GM15510 (cell line): ENCODE measurements at regions not wholly inside any gene's neighbourhood (a gene's known extent, or its start where the extent isn't known, plus 50 kb on each side); places are given as distances from the start of the nearest gene placed in this dataset.

Experiments used
- POLR2A ChIP-seq: IDR thresholded peaks from 3 replicates; pipeline ENCODE4 v1.6.1; 2011; ENCODE audit warnings: borderline replicate concordance; ENCODE audit not compliant: insufficient read length; ENCODE audit errors: extremely low read depth

DNA sequence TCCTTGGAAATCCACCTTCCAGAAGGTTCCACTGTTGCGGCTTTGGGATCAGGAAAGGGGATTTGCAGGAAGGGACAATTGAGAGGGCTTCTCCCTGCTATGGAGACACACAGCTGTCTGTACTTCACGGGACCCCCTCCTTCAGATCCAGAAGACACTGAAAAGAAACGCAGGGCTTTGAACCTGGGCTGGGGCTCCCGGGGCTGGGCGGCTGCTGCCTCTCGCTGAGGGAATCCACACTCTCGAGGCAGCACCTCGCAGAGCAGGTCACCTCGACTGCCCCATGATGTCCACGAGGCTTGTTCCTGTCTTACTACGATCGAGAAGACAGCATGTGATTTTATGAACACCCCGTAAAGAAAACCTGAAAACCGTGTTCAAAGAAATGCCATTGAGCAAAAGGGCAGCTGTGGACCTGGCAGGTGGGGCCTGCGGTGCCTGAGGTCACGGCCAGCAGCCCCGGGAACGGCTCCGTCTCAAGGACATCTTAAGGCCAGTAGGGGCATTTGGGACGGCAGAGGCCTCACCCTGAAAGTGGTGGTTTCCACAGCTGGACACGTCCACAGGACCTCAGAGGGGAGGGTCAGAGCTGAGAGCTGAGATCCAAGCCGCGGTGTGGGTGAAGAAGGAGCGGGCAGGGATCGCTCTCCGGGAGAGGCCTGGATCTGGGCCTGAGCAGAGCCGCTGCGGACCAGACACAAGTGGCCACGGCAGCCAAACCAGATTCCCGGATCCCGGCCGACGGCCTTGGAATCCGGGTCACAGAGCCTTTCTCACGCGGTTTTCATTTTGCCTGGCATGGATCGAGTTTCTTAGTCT lies 165.7 kb downstream of the RTP5 start:
- no peak for TF ChIP-seq POLR2A

DNA sequence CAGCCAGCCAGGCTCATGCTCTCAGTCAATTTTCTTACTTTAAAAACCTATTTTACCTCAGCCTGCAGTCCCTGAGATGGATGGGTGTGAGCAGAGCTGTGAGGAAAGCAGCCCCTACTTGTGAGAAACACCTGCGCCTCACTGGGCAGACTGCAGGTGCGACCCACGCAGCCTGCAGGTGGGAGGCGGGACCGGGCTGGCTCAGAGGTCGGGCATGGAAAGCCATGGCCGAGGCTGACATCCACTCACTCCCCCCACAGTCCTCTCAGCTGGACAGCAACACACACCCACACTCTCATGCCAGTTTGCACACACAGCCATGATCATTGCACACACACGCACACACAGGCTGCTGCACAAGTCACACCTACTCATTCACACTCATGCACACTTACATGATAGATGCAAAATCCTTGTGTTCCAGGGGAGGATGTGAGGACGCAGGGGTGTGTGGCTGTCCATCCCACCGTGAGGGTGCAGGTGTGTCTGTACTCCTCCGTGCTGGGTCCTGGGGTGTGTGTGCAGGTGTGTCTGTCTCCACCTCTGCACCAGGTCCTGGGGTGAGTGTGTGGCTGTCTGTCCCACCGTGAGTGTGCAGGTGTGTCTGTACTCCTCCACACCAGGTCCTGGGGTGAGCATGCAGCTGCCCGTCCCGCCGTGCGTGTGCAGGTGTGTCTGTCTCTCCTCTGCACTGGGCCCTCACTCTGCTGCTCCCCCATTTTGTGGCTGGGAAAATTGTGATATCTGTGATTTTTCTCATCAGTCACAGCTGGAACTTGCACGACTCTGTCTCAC lies 166.5 kb downstream of the RTP5 start:
- TF ChIP-seq POLR2A: no peak

DNA sequence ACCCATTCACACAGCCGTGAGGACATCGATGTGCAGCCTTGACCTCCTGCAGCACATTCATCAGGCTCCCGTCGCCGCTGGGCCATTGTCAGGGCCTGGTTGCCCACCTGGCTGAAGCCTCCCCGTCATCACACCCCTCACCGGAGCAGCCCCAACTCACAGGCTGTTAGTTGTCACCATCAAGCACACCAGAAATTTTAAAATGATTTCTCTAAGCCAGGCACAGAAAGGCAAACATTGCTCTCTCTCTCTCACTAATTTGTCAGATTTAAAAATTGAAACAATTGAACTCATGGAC lies 167.1 kb downstream of the RTP5 start:
- no peak for TF ChIP-seq POLR2A

DNA sequence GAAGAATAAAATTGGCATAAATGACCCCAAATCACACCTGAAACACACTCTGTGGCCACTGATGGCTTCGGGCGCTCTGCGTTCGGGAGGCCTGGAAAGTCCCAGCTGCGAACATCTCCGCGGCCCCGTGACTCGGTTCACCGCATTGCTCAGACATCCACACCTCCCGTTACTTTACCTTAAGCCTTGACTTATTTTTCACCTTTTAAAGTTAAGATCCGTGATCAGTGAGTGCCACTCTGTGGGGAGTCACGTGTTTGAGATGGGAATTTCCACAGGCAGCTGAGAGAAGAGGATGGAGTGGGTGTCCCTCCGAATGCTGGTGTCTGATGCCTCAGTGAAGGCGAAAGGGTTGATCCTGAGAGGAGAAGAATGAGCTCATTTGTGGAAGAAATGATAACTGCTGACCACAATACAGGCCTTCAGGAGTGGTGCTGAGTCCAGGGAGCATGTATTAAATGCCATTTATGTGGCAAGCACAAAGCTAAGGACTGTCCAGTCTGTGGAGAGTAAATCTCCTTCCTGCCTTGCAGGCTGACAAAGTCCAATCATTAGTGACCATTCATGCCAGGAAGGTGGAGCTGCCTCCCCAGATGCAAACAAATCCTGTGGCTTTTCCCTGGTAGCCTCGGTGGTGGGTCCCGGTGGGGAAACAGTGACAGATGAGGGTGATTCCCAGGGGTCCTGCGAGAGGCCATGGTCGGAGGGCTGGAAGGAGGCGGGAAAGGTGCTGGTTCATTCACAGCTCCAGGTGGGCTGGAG lies 168.8 kb downstream of the RTP5 start:
- no peak for TF ChIP-seq POLR2A

DNA sequence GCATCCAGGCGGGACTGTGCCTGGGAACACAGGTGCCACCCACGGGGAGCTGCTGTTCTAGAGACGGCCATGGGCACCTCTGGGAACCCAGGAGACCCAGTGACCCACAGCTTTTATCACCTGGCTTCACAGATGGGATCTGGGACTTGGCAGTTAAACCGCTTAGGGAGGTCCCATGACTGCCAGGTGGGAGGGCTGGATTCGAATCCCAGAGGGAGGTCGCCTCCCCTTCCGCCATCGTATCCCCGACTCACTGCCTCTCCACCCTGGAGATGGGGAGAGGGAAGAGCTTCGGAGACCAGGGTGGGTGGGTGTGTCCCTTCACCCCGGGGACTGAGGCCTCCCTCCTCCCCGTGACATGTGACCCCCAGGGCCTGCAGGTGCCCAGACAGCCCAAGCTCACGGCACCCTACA lies 169.4 kb downstream of the RTP5 start:
- TF ChIP-seq POLR2A: no peak

DNA sequence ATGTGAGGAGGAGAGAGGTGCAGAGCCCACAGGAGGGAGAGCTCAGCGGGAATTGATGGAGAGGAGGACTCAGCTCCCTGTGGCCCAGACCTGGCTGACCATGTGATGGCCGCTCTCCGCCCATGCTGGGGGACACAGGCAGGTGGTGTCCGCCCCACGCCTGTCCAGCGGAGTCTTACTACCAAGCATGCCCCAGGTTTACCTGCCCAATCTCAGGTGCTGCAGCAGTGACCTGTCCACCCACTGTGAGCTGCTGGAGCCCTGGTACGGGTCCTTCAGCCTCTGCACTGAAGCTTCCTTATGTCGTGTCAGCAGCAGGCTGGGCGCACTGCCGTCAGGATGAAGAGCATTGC lies 170.8 kb downstream of the RTP5 start:
- no peak for TF ChIP-seq POLR2A

DNA sequence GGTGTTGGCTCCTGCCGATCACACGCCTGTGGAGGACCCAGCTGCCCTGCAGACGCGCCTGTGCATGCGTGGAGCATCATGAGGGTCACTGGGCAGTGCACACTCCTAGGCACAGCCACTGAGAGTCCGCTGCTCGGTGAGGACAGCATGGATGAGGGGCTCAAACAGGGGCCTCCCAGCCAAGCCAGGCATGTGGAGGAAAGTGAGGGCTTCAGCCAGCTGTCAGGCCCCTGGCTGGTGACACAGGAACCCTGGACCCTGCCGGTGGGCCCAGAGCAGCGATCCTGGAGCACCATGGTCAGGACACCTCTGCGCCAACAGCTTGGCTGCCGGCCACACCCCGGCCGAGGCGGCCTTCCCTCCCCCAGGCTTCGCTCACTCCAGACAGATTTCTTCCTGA lies 171.2 kb downstream of the RTP5 start:
- TF ChIP-seq POLR2A: no peak

DNA sequence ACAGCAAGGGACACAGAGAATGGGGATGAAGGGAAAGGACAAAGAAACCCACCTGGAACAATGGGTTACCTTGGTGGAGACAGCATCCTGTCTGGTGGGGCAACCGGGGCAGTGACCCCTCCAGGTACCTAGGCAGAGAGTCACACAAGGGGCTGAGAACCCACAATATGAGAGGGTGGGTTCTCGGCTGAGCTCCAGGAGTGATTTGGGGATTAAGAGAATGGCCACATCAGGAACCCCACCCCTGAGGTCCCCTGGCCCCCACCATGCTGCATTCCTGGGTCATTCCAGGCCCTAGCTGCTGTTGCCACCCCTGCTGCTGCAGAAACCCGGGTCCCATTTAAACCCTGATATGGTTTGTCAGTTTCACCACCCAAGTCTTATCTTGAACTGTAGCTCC lies 172.3 kb downstream of the RTP5 start:
- no peak for TF ChIP-seq POLR2A

DNA sequence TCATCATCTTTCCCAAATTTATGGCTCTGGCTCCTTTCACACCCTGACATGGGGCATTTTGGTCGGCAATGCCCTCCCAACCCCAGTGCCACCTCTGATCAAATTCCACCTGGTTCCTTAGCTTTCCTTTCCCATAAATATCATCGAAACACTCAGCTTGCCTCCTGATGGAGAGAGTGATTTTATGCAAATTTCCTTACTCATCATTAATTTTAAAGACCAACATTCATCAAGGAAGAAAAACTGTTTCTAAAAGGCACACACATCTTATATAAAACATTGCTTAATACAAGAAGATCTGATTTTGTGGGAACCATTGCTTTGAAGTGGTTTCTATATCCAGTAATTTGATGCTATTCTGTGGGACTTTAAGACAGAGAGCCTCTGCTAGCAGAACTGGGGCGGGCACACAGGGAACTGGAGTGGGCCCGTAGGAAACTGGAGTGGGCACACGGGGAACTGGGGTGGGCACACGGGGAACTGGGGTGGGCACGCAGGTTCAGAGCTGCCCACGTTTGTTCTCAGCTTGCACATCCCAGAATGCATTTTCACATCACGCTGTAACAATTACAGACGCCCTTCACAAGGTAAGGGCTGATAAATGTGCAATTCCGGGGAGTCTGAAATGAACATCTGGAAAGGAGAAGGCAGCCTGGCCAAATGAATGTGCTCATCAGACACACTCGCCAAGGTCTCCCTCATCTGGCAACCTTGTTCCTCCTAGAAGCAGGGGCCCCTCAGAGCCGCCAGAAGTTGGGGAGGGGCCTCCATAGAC lies 174.2 kb downstream of the RTP5 start:
- no peak for TF ChIP-seq POLR2A

DNA sequence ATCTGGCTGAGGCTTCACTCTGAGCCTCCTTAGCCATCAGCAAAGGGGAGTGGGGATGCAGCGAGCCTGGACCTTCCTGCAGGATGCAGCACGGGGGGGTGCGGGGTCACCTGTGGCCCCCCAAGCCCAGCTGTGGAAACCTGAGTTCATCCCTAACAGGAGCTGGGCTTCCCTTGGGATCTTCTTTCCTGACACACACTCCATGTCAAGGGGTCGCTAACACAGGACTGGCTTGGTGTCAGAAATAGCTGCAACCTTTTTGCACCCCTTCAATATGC lies 174.7 kb downstream of the RTP5 start:
- TF ChIP-seq POLR2A: no peak

DNA sequence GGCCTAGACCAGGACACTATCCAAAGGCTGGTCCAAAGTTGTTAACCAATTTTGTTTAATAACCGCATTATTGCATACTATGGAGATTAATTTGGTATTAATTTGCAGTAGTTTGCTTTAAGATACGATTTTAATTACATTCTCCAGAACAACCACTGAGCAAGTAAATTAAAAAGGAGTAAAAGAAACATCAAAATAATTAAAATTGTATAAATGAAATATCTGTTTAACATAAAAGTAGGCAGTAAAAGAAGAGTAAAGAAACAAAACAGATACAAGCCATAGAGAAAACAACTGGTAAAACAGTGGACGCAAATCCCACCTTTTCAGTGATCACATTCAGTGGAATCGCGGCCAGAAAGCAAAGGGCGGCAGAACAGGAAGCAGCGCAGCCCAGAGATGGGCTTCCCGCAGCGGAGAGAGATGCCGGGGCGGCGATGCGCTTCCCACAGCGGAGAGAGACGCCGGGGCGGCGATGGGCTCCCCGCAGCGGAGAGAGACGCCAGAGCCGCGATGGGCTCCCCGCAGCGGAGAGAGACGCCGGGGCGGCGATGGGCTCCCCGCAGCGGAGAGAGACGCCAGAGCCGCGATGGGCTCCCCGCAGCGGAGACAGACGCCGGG lies 176.8 kb downstream of the RTP5 start:
- TF ChIP-seq POLR2A: no peak

DNA sequence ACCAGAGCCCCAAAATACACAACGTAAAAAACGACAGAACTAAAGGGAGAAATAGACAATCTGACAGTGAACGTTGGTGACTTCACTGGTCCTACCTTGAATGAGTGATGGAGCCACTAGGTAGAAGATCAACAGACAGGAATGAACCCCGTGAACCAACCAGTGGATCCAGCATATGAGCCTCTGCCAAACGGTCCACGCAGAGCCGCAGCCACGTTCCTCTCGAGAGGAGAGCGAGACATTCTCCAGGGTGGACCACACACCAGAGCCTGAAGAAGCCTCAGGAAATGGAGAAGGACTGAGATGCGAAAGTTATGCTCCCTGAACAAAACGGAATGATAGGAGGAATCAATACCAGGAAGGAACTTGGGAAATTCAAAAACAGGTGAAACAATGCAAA lies 178.4 kb downstream of the RTP5 start:
- TF ChIP-seq POLR2A: no peak

DNA sequence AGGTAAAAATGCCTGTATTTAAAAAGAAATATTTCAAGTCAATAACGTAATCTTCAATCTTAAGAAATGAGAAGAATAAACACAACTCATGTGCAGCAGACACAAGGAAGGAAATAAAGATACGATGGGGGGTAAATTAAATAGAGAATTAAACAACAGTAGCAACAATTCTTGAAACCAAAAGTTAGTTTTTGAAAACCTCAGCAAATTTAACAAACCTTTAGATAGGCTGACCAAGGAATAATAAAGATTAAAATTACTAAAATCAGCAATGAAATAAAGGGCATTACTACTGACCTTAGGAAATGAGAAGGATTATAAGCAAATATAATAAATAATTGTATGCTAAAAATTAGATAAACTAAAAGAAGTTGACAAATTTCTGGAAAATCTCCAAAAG lies 178.9 kb downstream of the RTP5 start:
- no peak for TF ChIP-seq POLR2A

DNA sequence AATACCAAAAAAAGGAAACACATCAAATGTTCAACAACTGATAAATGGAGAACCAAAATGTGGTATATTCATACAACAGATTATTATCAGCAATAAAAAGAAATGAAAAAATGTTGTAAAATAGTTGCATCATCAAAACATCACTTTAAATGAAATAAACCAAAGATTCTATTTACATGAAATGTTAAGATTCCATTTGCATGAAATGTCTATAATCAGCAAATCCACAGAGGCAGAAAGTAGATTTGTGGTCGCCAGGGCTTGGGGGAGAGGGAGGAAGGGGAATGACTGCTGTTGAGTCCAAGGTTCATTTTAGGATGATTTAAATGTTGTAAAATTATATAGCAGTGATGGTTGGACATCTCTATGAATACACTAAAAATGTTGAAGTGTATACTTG lies 181.9 kb downstream of the RTP5 start:
- TF ChIP-seq POLR2A: no peak

DNA sequence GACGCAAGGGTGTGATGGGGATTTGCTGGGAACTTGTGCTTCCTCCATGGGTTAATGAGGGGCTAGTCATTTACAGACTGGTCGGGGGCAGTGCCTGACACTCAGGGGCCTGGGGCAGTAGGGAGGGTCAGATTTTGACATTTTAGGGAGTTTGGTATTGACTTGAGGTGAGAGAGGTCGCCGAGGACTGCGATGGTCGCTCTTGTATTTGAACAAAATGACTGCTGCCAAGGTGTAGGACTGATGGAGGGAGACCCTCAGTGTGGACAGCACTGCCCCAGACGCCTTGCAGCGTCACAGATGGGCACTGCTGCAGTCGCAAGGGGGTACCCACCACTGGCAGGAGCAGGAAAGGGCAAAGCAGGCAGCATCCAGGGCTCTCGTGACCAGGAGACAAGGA lies 182.9 kb downstream of the RTP5 start:
- TF ChIP-seq POLR2A: no peak
